H1 (cell line): ENCODE measurements at regions not wholly inside any gene's neighbourhood (a gene's known extent, or its start where the extent isn't known, plus 50 kb on each side); places are given as distances from the start of the nearest gene placed in this dataset.

ENCODE experiments used
- CTCF ChIA-PET: fragments of 300-600 bp; sonication (Branson Sonifier 250); formaldehyde crosslinking; loops from one replicate; lab custom pipeline; 2021; ENCODE audit not compliant: partially characterized antibody; lab: Charles Lee
- POLR2A ChIA-PET: fragments of 300-600 bp; sonication (Branson Sonifier 250); formaldehyde crosslinking; loops from one replicate; lab custom pipeline; 2021; ENCODE audit warnings: inconsistent platforms; ENCODE audit not compliant: partially characterized antibody; lab: Charles Lee
- DNase-seq, 2 experiments: peaks; one replicate each; pipeline versions ENCODE4 v3.0.0 to v3.0.0-alpha.2; 2010 to 2022; ENCODE audit warnings: low spot score in 2 of 2, low read depth in 1 of 2, mixed read lengths in 1 of 2
- FAIRE-seq: peaks from 2 replicates; lab custom pipeline; 2011; peaks lifted over from hg19 to GRCh38; lab: Jason Lieb, UNC
- H2AFZ ChIP-seq: 2 replicates; pipeline ENCODE4 v1.8.1; 2012; ENCODE audit warnings: low read length, inconsistent platforms
- H2AK5ac ChIP-seq: 2 replicates; pipeline ENCODE4 v1.6.1; 2013; ENCODE audit warnings: low read depth, low read length
- H2BK120ac ChIP-seq: replicated peaks from 2 replicates; pipeline ENCODE3; 2013; ENCODE audit warnings: low read depth, low read length, inconsistent platforms
- H2BK12ac ChIP-seq: 2 replicates; pipeline ENCODE4 v1.6.1; 2013; ENCODE audit warnings: low read depth, low read length
- H2BK15ac ChIP-seq: 2 replicates; pipeline ENCODE4 v1.6.1; 2013; ENCODE audit warnings: low read length
- H2BK20ac ChIP-seq: 2 replicates; pipeline ENCODE4 v1.6.1; 2013; ENCODE audit warnings: low read length
- H2BK5ac ChIP-seq: 2 replicates; pipeline ENCODE4 v1.6.1; 2013; ENCODE audit warnings: low read depth, low read length
- H3K14ac ChIP-seq: 2 replicates; pipeline ENCODE4 v1.6.1; 2013; ENCODE audit warnings: inconsistent platforms; ENCODE audit not compliant: insufficient read length
- H3K18ac ChIP-seq: 2 replicates; pipeline ENCODE4 v1.6.1; 2013; ENCODE audit warnings: low read length; ENCODE audit errors: extremely low read depth
- H3K23ac ChIP-seq: 2 replicates; pipeline ENCODE4 v1.6.1; 2013; ENCODE audit warnings: inconsistent platforms; ENCODE audit not compliant: insufficient read length
- H3K23me2 ChIP-seq: 2 replicates; pipeline ENCODE4 v1.6.1; 2013; ENCODE audit warnings: low read depth, low read length
- H3K27ac ChIP-seq: 2 replicates; pipeline ENCODE4 v1.6.1; 2011; ENCODE audit warnings: low read depth, low read length, inconsistent platforms
- H3K27me3 ChIP-seq, 4 experiments: replicated peaks in 1 of 4; 1 replicate in 1 of 4; 2 replicates in 3 of 4; pipeline versions ENCODE4 v1.6.1 to v1.8.1; 2011 to 2013; ENCODE audit warnings: low read length in 3 of 4, mild to moderate bottlenecking in 3 of 4, inconsistent platforms in 2 of 4, mixed read lengths in 2 of 4, moderate library complexity in 1 of 4; ENCODE audit not compliant: control insufficient read depth in 3 of 4, insufficient read depth in 3 of 4; ENCODE audit errors: extremely low read depth in 1 of 4
- H3K36me3 ChIP-seq, 4 experiments: 2 replicates each; pipeline versions ENCODE4 v1.6.1 to v1.8.1; 2011 to 2013; ENCODE audit warnings: mild to moderate bottlenecking in 4 of 4, low read length in 3 of 4, moderate library complexity in 2 of 4, control low read depth in 1 of 4, inconsistent platforms in 1 of 4; ENCODE audit not compliant: insufficient read depth in 4 of 4, control insufficient read depth in 2 of 4
- H3K4ac ChIP-seq: replicated peaks from 2 replicates; pipeline ENCODE3; 2013; ENCODE audit warnings: low read length, low read depth, mixed read lengths, inconsistent platforms; ENCODE audit not compliant: insufficient read length
- H3K4me1 ChIP-seq, 4 experiments: replicated peaks in 1 of 4; 1 replicate in 1 of 4; 2 replicates in 3 of 4; pipeline versions ENCODE4 v1.6.1 to v1.8.1; 2011 to 2013; ENCODE audit warnings: low read length in 3 of 4, inconsistent platforms in 2 of 4, mixed read lengths in 1 of 4; ENCODE audit not compliant: insufficient read depth in 4 of 4, control insufficient read depth in 3 of 4
- H3K4me2 ChIP-seq, 2 experiments: 2 replicates each; pipeline versions ENCODE4 v1.6.1 to v1.8.1; 2011 to 2013; ENCODE audit warnings: low read depth in 2 of 2, low read length in 2 of 2, control low read depth in 1 of 2, inconsistent platforms in 1 of 2, mild to moderate bottlenecking in 1 of 2; ENCODE audit not compliant: insufficient read depth in 1 of 2
- H3K4me3 ChIP-seq, 4 experiments: fragments of 200-600, 300-600 bp in 1 of 4; sonication (generic), shearing (Covaris generic), sonication (Bioruptor Twin) in 1 of 4; 2 replicates each; pipeline versions ENCODE4 v1.5.1 to v1.8.1; 2011 to 2016; ENCODE audit warnings: low read length in 4 of 4, low read depth in 3 of 4, control low read depth in 2 of 4, inconsistent platforms in 2 of 4, mild to moderate bottlenecking in 2 of 4, mixed read lengths in 1 of 4, moderate library complexity in 1 of 4; ENCODE audit not compliant: insufficient read depth in 2 of 4; ENCODE audit errors: extremely low read depth in 1 of 4
- H3K56ac ChIP-seq: replicated peaks from 2 replicates; pipeline ENCODE3; 2013; ENCODE audit warnings: low read depth, mild to moderate bottlenecking, mixed read lengths, low read length, inconsistent platforms; ENCODE audit not compliant: insufficient read length
- H3K79me1 ChIP-seq: 2 replicates; pipeline ENCODE4 v1.6.1; 2013; ENCODE audit warnings: low read depth, low read length, control low read depth
- H3K79me2 ChIP-seq, 2 experiments: 2 replicates each; pipeline versions ENCODE4 v1.6.1 to v1.8.1; 2012 to 2013; ENCODE audit warnings: low read length in 2 of 2, mild to moderate bottlenecking in 2 of 2, inconsistent platforms in 1 of 2; ENCODE audit not compliant: insufficient read depth in 2 of 2, control insufficient read depth in 1 of 2
- H3K9ac ChIP-seq, 4 experiments: replicated peaks in 1 of 4; 1 replicate in 1 of 4; 2 replicates in 3 of 4; pipeline versions ENCODE4 v1.6.1 to v1.8.1; 2011 to 2013; ENCODE audit warnings: low read depth in 3 of 4, low read length in 3 of 4, control low read depth in 2 of 4, mild to moderate bottlenecking in 2 of 4, moderate library complexity in 2 of 4, inconsistent platforms in 1 of 4; ENCODE audit errors: extremely low read depth in 1 of 4
- H3K9me3 ChIP-seq, 2 experiments: 2 replicates each; pipeline versions ENCODE4 v1.6.1 to v1.8.1; 2012 to 2013; ENCODE audit warnings: mild to moderate bottlenecking in 2 of 2, moderate library complexity in 2 of 2, control low read depth in 1 of 2, inconsistent platforms in 1 of 2, low read depth in 1 of 2, low read length in 1 of 2, mixed read lengths in 1 of 2; ENCODE audit not compliant: insufficient read depth in 2 of 2
- H4K20me1 ChIP-seq, 2 experiments: replicated peaks in 1 of 2; 2 replicates each; pipeline versions ENCODE3 to v1.8.1; 2011 to 2013; ENCODE audit warnings: inconsistent platforms in 2 of 2, low read length in 2 of 2, mild to moderate bottlenecking in 1 of 2; ENCODE audit not compliant: insufficient read depth in 2 of 2, control insufficient read depth in 1 of 2
- H4K5ac ChIP-seq: 2 replicates; pipeline ENCODE4 v1.6.1; 2013; ENCODE audit warnings: low read length, low read depth, mixed read lengths, inconsistent platforms; ENCODE audit not compliant: insufficient read length
- H4K8ac ChIP-seq: 2 replicates; pipeline ENCODE4 v1.8.0; 2013; ENCODE audit warnings: mild to moderate bottlenecking, moderate library complexity, low read length, inconsistent platforms; ENCODE audit not compliant: insufficient read depth; ENCODE audit errors: extremely low read depth
- H4K91ac ChIP-seq: replicated peaks from 2 replicates; pipeline ENCODE3; 2013; ENCODE audit warnings: low read length, mixed read lengths, inconsistent platforms; ENCODE audit not compliant: insufficient read length
- CREB1 ChIP-seq: IDR thresholded peaks from 2 replicates; pipeline ENCODE4 v1.6.1; 2012; ENCODE audit warnings: inconsistent platforms
- HDAC6 ChIP-seq: IDR thresholded peaks from one replicate; pipeline ENCODE4 v1.7.1; 2012; ENCODE audit warnings: low read depth, mild to moderate bottlenecking, inconsistent platforms, low read length, moderate library complexity
- POU5F1 ChIP-seq: IDR thresholded peaks from 2 replicates; pipeline ENCODE4 v1.6.1; 2011; ENCODE audit warnings: low read depth, mild to moderate bottlenecking, low read length, moderate library complexity
- RXRA ChIP-seq: IDR thresholded peaks from 2 replicates; pipeline ENCODE4 v1.6.1; 2011; ENCODE audit warnings: low read depth, mild to moderate bottlenecking, low read length, moderate library complexity; ENCODE audit not compliant: insufficient read depth
- SIRT6 ChIP-seq: IDR thresholded peaks from one replicate; pipeline ENCODE4 v1.7.1; 2012; ENCODE audit warnings: low read length, inconsistent platforms
- SUZ12 ChIP-seq: fragments of 200-600 bp; sonication (generic); IDR thresholded peaks from 2 replicates; pipeline ENCODE4 v1.6.1; 2012; ENCODE audit warnings: mild to moderate bottlenecking, inconsistent platforms, low read length, moderate library complexity, mixed read lengths
- TAF7 ChIP-seq: optimal IDR thresholded peaks from 2 replicates; pipeline ENCODE3; 2011; ENCODE audit warnings: low read depth, mild to moderate bottlenecking, inconsistent platforms, low read length, moderate library complexity, borderline replicate concordance
- TCF12 ChIP-seq: IDR thresholded peaks from 2 replicates; pipeline ENCODE4 v1.6.1; 2011; ENCODE audit warnings: low read depth, mild to moderate bottlenecking, low read length
- WGBS, 2 experiments: shearing (Covaris generic) in 1 of 2; methylation state at CpG; one replicate each; pipeline versions ENCODE4 v1.1.6 to v1.1.7; 2013 to 2015; ENCODE audit warnings: low lambda C conversion rate in 2 of 2, mixed read lengths in 2 of 2, inconsistent platforms in 1 of 2, low coverage in 1 of 2, missing lambda C conversion rate in 1 of 2; ENCODE audit not compliant: insufficient replicate concordance in 2 of 2, insufficient coverage in 1 of 2, insufficient read length in 1 of 2; ENCODE audit errors: extremely low coverage in 1 of 2, missing lambda C conversion rate in 1 of 2; 5-methylcytosine and 5-hydroxymethylcytosine counted together
- TF ChIP-seq, protein P1 (sequence below): IDR thresholded peaks from 2 replicates; pipeline ENCODE4 v1.6.1; 2011; ENCODE audit warnings: low read length, improper control_type of control experiment

DNA sequence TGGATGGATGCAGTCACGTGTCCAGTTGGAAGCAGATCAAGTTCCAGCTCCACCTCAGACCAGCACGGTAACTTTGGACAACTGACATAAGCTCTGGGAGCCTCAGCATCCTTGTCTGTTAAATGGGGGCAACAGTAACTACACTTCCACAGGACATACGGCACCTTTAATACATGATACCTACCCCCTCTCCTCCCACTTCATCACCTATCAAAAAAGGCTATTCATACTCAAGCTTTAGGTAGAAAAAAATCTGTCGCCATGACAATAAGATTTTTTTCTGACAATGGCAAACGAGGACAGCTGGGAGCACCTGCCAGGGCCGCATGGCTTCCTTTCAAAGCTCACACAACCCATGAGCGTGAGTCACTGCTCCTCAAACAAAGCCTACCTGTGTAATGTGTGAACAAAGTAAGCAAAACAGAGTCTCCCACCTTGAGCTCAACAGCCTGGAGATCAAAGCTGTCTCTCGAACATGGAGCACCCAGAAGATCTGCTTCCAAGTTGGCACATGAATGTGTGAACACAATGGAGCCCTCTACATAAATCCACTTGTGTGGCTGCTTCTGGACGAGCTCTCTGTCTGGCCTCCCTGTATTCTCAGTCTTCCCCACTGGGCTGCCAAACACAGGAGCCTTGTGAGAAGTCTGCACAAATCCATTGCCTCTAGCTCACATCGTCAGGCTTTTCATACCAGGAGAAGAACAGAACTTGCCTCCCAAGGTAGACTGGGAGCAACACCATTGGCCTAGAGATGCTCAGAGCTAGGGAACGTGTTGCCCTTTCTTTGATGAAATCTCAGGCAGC, 459.7 kb downstream of the SOX9 start:
- H3K27ac ChIP-seq: no peak overlapping the region
- no peak overlapping the region for H2BK15ac ChIP-seq
- no peaks in the 10 kb centered on the region for H3K36me3 ChIP-seq
- no peak overlapping the region for H2BK5ac ChIP-seq
- H3K56ac ChIP-seq: no peak overlapping the region
- H3K27me3 ChIP-seq: no peaks in the 10 kb centered on the region
- H3K9me3 ChIP-seq: no peaks in the 10 kb centered on the region; a peak in 1 of 4 replicates
- WGBS, 2 experiments: 86% methylated on average over 11 of the region's 11 CpGs; no CpG with 5 or more reads in 1 of the 2 experiments
- no peak overlapping the region for H2BK120ac ChIP-seq
- H4K5ac ChIP-seq: no peak overlapping the region
- no peak overlapping the region for H3K4ac ChIP-seq
- peaks cover 0 to 12% (median 6%) of the 10 kb centered on the region in 4 experiments; a peak in 5 of 7 replicates for H3K4me1 ChIP-seq
- POLR2A ChIA-PET: interaction anchor here (1.6 to 4.1 kb wide), 2 partner anchors 12 to 22 kb away, joined by 5 to 17 read pairs; no protein-coding TSS in a partner anchor
- no peak overlapping the region for H2AK5ac ChIP-seq
- H4K91ac ChIP-seq: no peak overlapping the region
- H4K8ac ChIP-seq: no peak overlapping the region
- DNase-seq (no peak), FAIRE-seq (no peak)
- H2AFZ ChIP-seq: no peak overlapping the region
- no peak overlapping the region for H3K4me2 ChIP-seq
- H3K9ac ChIP-seq: no peak overlapping the region
- H3K23ac ChIP-seq: no peak overlapping the region
- no peak overlapping the region for H3K4me3 ChIP-seq
- no peak overlapping the region for H3K18ac ChIP-seq
- no peaks in the 10 kb centered on the region for H4K20me1 ChIP-seq
- no peak overlapping the region for H3K14ac ChIP-seq
- CTCF ChIA-PET: interaction anchor here (0.6 to 5.8 kb wide), 12 partner anchors 9 to 789 kb away, joined by 3 to 35 read pairs (median 4); no protein-coding TSS in a partner anchor
- H3K23me2 ChIP-seq: no peaks in the 10 kb centered on the region
- H3K79me2 ChIP-seq: no peaks in the 10 kb centered on the region
- H2BK20ac ChIP-seq: no peak overlapping the region
- no peak overlapping the region for H2BK12ac ChIP-seq
- H3K79me1 ChIP-seq: no peaks in the 10 kb centered on the region
- TF ChIP-seq TCF12: no peak
- TF ChIP-seq, protein P1, sequence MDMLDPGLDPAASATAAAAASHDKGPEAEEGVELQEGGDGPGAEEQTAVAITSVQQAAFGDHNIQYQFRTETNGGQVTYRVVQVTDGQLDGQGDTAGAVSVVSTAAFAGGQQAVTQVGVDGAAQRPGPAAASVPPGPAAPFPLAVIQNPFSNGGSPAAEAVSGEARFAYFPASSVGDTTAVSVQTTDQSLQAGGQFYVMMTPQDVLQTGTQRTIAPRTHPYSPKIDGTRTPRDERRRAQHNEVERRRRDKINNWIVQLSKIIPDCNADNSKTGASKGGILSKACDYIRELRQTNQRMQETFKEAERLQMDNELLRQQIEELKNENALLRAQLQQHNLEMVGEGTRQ: no peak
- no peak for TF ChIP-seq TAF7
- TF ChIP-seq CREB1: no peak
- TF ChIP-seq POU5F1: no peak
- no peak for TF ChIP-seq RXRA
- TF ChIP-seq HDAC6: no peak
- no peak for TF ChIP-seq SUZ12
- TF ChIP-seq SIRT6: no peak
